Fibroblast of skin of right biceps (primary cell): ENCODE measurements at regions not wholly inside any gene's neighbourhood (a gene's known extent, or its start where the extent isn't known, plus 50 kb on each side); places are given as distances from the start of the nearest gene placed in this dataset.
"Not testable (repeated sequence)": the region's sequence is repeated elsewhere in the genome, so short reads cannot be mapped to it uniquely, and the experiment has no call there.

ENCODE experiments used
- DNase-seq: peaks from one replicate; pipeline ENCODE4 v3.0.0-alpha.2; 2013

DNA sequence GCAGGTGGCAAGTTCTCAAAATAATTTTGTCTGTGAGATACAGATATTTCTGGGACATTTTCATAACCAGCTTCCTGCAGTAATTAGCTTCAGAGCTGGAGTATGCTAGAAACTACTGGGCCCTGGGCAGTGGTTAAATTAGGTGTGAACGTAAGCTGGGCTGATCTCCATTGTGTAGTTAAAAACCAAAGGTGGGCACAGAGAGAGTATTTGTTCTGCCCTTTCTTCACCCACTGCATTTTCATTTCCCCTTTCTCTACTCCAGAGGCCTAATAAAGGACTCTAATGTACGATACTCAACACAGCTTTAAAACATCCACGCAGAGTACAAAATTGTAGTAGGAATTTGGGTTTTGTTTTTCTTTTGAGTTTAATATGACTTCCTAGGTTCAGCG lies 252.7 kb downstream of the SPRY1 start:
- DNase-seq = no peak

- DNase-seq = peak; percentile 81
These were observed 253.2 kb downstream of the SPRY1 start for GRCh38 chr4:123649645-123650391.

- no peak for DNase-seq
These were observed 254.5 kb downstream of the SPRY1 start for GRCh38 chr4:123651066-123651465.

GRCh38 chr4:123651536-123652180 lies 255.1 kb downstream of the SPRY1 start:
- no peak for DNase-seq

DNA sequence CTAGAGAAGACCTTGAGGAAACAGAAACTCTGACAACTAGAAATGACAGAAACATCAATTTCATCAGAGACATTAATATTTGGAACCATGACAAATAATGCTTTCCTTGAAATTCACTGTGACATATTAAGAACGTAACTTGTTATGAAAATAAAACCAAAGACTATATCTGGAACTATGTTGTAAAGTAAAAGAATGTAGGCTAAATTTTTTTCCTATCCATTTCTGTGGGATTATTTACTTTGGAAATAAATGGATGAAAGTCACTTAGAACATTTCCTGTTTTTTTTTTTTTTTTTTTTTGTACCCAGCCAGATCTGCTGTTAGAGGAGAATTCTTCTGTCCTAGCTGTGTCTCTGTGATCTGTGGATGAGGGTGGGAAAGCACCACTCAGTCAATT lies 255.9 kb downstream of the SPRY1 start:
- DNase-seq = peak; percentile 42

DNA sequence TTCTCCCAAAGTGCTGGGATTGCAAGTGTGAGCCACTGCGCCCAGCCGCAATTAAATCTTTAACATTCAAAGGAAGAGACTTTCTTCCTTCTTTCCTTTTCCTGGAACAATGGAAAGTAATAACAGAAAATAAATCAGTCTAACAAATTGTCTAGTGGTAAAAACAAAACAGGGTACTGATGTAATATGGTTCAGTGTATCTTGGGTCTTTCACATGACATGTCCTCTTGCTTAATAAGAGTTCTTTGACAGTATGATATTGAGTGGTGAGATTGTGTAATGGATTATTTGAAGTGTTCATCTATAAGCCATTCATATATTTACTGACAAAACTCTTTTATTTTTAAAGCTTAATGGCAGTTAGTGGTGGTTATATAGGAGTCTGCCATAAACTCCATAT lies 256.6 kb downstream of the SPRY1 start:
- DNase-seq = no peak

- DNase-seq = not testable (repeated sequence)
These were observed 260.2 kb downstream of the SPRY1 start for GRCh38 chr4:123656746-123657294.

DNA sequence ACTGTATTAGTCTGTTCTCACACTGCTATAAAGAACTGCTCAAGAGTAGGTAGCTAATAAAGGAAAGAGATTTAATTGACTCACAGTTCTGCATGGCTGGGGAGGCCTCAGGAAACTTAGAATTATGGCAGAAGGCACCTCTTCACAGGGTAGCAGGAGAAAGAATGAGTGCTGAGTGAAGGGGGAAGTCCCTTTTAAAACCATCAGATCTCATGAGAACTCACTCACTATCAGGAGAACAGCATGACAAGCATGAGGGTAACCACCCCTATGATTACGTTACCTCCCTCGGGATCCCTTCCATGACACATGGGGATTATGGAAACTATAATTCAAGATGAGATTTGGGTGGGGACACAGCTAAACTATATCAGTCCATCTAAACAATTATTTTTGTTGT lies 261.0 kb downstream of the SPRY1 start:
- not testable (repeated sequence) for DNase-seq

DNA sequence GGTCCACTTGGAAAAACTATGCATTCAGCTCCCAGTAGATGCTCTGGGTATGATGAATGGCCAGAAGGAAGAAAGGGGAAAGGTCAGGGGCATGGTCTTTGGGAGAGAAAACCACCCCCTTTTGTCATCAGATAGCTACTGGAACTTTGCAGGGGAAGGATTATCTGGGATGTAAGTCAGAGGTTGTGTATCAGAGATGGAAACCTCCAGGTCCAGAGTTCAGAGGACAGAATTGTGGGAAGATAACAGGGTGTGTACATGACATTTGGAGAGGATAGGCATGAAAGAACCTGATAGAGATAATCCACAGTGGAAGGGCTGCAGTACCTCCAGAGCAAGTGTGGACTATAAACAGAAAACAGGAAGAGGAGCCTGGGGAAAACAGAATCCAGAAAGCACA lies 262.7 kb downstream of the SPRY1 start:
- DNase-seq = no peak

DNA sequence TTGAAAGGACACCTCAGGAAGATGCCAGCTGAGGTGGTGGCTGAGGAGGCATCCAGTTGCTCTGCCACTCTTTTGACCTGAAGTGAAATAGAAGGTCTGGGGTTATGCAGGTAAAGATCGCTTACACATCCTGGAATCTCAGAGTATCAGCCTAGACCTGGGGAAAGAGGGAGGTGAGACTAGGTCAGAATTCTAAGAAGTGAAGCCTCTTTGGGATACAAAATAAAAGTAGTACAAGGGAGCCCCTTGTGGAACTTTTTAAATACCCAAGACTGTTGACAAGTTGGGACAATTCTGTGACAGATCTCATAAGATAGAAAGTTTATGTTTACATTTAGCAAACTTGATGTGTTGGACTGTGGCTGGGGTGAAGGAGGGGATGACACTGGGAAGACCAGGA lies 263.1 kb downstream of the SPRY1 start:
- DNase-seq = no peak

DNA sequence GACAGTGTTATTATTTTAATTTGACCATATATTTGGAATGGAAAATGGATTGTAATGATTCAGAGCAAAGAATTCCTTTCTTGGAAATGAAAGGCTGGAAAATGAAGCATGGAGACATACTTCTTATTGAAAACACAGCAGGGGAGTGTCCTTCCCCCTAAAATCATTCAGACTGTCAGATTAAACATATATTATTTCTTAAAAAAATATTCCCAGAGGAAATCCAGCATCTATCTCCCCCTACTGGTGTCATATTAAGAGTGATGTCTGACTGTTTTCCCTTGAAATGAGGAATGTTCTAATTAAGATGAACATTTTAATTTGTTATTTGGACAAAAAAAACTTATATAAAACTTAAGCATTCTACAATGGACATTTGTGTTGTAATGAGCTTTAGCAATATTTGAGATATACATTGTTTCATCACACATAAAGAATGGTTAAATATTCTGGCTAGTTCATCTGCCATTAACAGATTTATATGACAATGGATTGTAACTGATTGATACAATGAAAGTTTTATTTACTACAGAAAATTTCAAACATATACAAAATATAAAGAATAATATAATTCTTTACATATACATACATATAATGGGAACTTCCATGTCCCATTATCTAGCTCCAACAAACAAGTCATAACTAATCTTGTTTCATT lies 264.6 kb downstream of the SPRY1 start:
- DNase-seq = peak; percentile 50

DNA sequence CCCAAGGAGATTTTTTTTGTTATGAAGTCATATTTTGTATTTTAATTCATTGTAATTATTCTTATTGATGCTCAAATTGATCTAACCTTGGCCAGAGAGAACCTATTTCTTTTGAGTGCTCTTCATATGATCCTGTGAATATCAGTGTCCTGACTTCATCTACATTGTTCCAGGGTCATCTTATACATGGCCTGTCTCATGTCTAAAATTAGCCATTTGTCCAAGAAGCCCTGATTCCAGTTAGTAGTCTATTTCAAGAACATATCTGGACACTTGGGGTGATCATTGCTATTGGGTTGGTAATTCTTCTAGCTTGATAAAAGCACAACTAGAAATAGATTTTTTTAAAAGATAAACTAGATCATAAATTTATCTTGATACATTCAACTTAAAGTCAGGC lies 266.2 kb downstream of the SPRY1 start:
- DNase-seq = no peak

DNA sequence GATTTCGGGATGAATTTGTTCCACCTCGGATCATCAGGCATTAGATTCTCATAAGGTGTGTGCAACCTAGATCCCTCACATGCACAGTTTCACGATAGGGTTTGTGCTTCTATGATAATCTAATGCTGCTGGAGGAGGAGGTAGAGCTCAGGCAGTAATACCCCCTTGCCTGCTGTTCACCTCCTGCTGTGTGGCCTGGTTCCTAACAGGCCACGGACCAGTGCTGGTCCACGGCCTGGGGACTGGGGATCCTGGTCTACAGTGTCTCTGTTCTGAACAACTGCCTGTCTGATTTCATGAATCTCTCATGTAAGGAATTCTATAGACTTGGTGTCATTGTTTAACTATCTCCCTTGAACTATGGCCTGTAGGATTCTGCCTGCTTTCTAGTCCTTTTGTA lies 269.9 kb downstream of the SPRY1 start:
- no peak for DNase-seq

DNA sequence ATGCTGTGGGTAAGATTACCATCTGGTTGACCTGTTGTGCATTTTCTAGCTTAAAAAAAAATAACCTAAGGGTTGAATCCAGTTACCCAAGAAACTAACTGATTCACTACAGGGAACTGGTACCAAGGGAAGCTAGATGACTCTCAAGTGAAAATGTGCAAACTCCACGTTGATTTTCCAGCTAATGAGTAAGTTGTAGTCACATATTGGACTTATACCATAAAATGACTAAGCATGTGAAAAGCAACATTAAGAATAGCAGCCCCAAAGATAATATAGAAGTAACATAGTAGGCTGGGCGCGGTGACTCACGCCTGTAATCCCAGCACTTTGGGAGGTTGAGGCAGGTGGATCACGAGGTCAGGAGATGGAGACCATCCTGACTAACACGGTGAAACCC lies 270.9 kb downstream of the SPRY1 start:
- peak; percentile 80 for DNase-seq

DNA sequence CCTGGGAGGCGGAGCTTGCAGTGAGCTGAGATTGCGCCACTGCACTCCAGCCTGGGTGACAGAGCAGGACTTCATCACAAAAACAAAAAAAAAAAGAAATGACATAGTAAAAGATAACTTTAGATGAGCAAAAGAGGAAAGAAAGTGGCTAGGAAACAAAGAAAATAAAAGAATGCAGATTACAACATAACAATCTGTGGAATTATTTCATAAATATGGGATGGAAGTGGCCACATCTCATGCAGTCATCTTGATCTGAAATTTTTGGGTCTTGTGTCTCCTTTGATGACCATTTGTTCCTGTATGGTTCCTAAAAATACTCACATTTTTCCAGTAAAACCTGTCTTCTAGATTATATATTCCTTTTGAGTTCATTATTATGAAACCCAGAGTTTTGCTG lies 271.4 kb downstream of the SPRY1 start:
- no peak for DNase-seq

GRCh38 chr4:123671636-123672404 lies 275.2 kb downstream of the SPRY1 start:
- DNase-seq = no peak

GRCh38 chr4:123672987-123673386 lies 276.4 kb downstream of the SPRY1 start:
- peak; percentile 24 for DNase-seq

DNA sequence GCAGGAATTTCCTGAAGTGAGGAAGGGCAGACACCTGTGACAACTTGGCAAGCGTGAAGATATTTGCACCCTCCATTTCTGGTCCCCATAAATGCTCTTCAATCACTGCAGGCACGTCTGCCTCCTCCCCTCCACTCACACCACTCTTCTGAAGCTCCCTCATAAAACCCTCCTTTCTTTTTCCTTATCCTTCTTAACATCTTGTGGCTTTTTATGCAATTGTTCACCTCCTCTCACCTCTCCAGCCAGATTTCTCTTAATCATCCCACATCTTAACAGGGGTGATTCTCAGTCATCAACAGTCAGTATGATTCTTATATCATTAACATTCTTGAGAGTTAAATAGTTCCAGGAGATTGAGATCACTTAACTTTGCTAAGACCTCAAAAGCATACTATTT lies 277.4 kb downstream of the SPRY1 start:
- peak; percentile 71 for DNase-seq

DNA sequence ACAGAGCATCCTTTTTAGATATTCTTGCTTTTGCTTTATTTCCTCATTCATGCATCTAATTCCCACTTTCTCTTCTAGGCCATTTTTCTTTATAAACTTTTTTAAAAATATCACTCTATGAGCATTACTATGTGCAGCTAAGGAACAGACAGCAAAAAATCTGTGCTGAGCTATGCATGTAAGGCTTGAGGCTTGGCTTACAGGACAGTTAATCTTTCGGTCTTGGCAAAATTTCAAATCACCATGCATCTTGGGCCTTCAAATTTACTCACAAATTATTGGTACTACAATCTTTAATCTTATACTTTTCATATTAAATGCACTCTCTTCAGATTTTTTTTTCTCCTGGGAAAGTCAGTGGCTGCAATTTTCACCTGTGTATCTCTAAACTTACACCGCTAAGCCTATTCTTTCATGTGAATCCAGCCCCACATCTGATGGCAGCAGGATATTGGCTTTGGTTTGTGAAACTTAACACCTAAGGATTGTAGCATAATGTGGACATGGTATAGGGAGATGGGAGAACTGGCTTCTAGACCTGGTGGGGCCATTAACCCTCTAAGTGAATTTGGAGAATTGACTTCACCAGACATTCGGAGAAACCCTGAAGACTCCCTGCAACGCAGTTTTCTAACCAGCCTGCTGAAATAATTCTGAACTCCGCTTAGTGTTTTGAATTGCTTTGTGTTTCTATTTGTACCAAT lies 278.3 kb downstream of the SPRY1 start:
- no peak for DNase-seq

DNA sequence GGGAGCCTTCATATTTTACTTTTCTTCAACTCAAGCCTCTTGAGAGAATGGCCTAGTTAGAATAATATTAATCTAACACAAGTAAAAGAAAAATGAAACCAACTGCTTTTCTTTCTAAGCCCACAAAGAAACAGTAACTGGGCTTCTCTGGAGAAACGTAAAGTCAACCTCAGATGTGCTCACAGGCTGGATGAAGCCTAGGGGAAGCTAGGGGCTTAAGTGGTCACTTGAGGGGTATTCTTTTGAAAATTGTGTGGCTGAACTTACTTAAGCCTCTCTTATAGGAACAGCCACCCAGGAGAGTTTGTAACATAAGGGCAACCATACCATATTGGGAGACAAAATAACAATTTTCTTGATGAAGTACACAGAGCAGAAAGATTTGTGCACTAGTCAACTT lies 279.0 kb downstream of the SPRY1 start:
- no peak for DNase-seq

GRCh38 chr4:123676071-123676889 lies 279.7 kb downstream of the SPRY1 start:
- no peak for DNase-seq

GRCh38 chr4:123676890-123677229 lies 280.3 kb downstream of the SPRY1 start:
- no peak for DNase-seq
